H1 (cell line): ENCODE measurements at regions not wholly inside any gene's neighbourhood (a gene's known extent, or its start where the extent isn't known, plus 50 kb on each side); places are given as distances from the start of the nearest gene placed in this dataset.

Source experiments
- CTCF ChIA-PET: fragments of 300-600 bp; sonication (Branson Sonifier 250); formaldehyde crosslinking; loops from one replicate; lab custom pipeline; 2021; ENCODE audit not compliant: partially characterized antibody; lab: Charles Lee
- POLR2A ChIA-PET: fragments of 300-600 bp; sonication (Branson Sonifier 250); formaldehyde crosslinking; loops from one replicate; lab custom pipeline; 2021; ENCODE audit warnings: inconsistent platforms; ENCODE audit not compliant: partially characterized antibody; lab: Charles Lee
- DNase-seq, 2 experiments: peaks; one replicate each; pipeline versions ENCODE4 v3.0.0 to v3.0.0-alpha.2; 2010 to 2022; ENCODE audit warnings: low spot score in 2 of 2, low read depth in 1 of 2, mixed read lengths in 1 of 2
- FAIRE-seq: peaks from 2 replicates; lab custom pipeline; 2011; peaks lifted over from hg19 to GRCh38; lab: Jason Lieb, UNC
- H2AFZ ChIP-seq: 2 replicates; pipeline ENCODE4 v1.8.1; 2012; ENCODE audit warnings: low read length, inconsistent platforms
- H2AK5ac ChIP-seq: 2 replicates; pipeline ENCODE4 v1.6.1; 2013; ENCODE audit warnings: low read depth, low read length
- H2BK120ac ChIP-seq: replicated peaks from 2 replicates; pipeline ENCODE3; 2013; ENCODE audit warnings: low read depth, low read length, inconsistent platforms
- H2BK12ac ChIP-seq: 2 replicates; pipeline ENCODE4 v1.6.1; 2013; ENCODE audit warnings: low read depth, low read length
- H2BK15ac ChIP-seq: 2 replicates; pipeline ENCODE4 v1.6.1; 2013; ENCODE audit warnings: low read length
- H2BK20ac ChIP-seq: 2 replicates; pipeline ENCODE4 v1.6.1; 2013; ENCODE audit warnings: low read length
- H2BK5ac ChIP-seq: 2 replicates; pipeline ENCODE4 v1.6.1; 2013; ENCODE audit warnings: low read depth, low read length
- H3K14ac ChIP-seq: 2 replicates; pipeline ENCODE4 v1.6.1; 2013; ENCODE audit warnings: inconsistent platforms; ENCODE audit not compliant: insufficient read length
- H3K18ac ChIP-seq: 2 replicates; pipeline ENCODE4 v1.6.1; 2013; ENCODE audit warnings: low read length; ENCODE audit errors: extremely low read depth
- H3K23ac ChIP-seq: 2 replicates; pipeline ENCODE4 v1.6.1; 2013; ENCODE audit warnings: inconsistent platforms; ENCODE audit not compliant: insufficient read length
- H3K23me2 ChIP-seq: 2 replicates; pipeline ENCODE4 v1.6.1; 2013; ENCODE audit warnings: low read depth, low read length
- H3K27ac ChIP-seq: 2 replicates; pipeline ENCODE4 v1.6.1; 2011; ENCODE audit warnings: low read depth, low read length, inconsistent platforms
- H3K27me3 ChIP-seq, 4 experiments: replicated peaks in 1 of 4; 1 replicate in 1 of 4; 2 replicates in 3 of 4; pipeline versions ENCODE4 v1.6.1 to v1.8.1; 2011 to 2013; ENCODE audit warnings: low read length in 3 of 4, mild to moderate bottlenecking in 3 of 4, inconsistent platforms in 2 of 4, mixed read lengths in 2 of 4, moderate library complexity in 1 of 4; ENCODE audit not compliant: control insufficient read depth in 3 of 4, insufficient read depth in 3 of 4; ENCODE audit errors: extremely low read depth in 1 of 4
- H3K36me3 ChIP-seq, 4 experiments: 2 replicates each; pipeline versions ENCODE4 v1.6.1 to v1.8.1; 2011 to 2013; ENCODE audit warnings: mild to moderate bottlenecking in 4 of 4, low read length in 3 of 4, moderate library complexity in 2 of 4, control low read depth in 1 of 4, inconsistent platforms in 1 of 4; ENCODE audit not compliant: insufficient read depth in 4 of 4, control insufficient read depth in 2 of 4
- H3K4ac ChIP-seq: replicated peaks from 2 replicates; pipeline ENCODE3; 2013; ENCODE audit warnings: low read length, low read depth, mixed read lengths, inconsistent platforms; ENCODE audit not compliant: insufficient read length
- H3K4me1 ChIP-seq, 4 experiments: replicated peaks in 1 of 4; 1 replicate in 1 of 4; 2 replicates in 3 of 4; pipeline versions ENCODE4 v1.6.1 to v1.8.1; 2011 to 2013; ENCODE audit warnings: low read length in 3 of 4, inconsistent platforms in 2 of 4, mixed read lengths in 1 of 4; ENCODE audit not compliant: insufficient read depth in 4 of 4, control insufficient read depth in 3 of 4
- H3K4me2 ChIP-seq, 2 experiments: 2 replicates each; pipeline versions ENCODE4 v1.6.1 to v1.8.1; 2011 to 2013; ENCODE audit warnings: low read depth in 2 of 2, low read length in 2 of 2, control low read depth in 1 of 2, inconsistent platforms in 1 of 2, mild to moderate bottlenecking in 1 of 2; ENCODE audit not compliant: insufficient read depth in 1 of 2
- H3K4me3 ChIP-seq, 4 experiments: fragments of 200-600, 300-600 bp in 1 of 4; sonication (generic), shearing (Covaris generic), sonication (Bioruptor Twin) in 1 of 4; 2 replicates each; pipeline versions ENCODE4 v1.5.1 to v1.8.1; 2011 to 2016; ENCODE audit warnings: low read length in 4 of 4, low read depth in 3 of 4, control low read depth in 2 of 4, inconsistent platforms in 2 of 4, mild to moderate bottlenecking in 2 of 4, mixed read lengths in 1 of 4, moderate library complexity in 1 of 4; ENCODE audit not compliant: insufficient read depth in 2 of 4; ENCODE audit errors: extremely low read depth in 1 of 4
- H3K56ac ChIP-seq: replicated peaks from 2 replicates; pipeline ENCODE3; 2013; ENCODE audit warnings: low read depth, mild to moderate bottlenecking, mixed read lengths, low read length, inconsistent platforms; ENCODE audit not compliant: insufficient read length
- H3K79me1 ChIP-seq: 2 replicates; pipeline ENCODE4 v1.6.1; 2013; ENCODE audit warnings: low read depth, low read length, control low read depth
- H3K79me2 ChIP-seq, 2 experiments: 2 replicates each; pipeline versions ENCODE4 v1.6.1 to v1.8.1; 2012 to 2013; ENCODE audit warnings: low read length in 2 of 2, mild to moderate bottlenecking in 2 of 2, inconsistent platforms in 1 of 2; ENCODE audit not compliant: insufficient read depth in 2 of 2, control insufficient read depth in 1 of 2
- H3K9ac ChIP-seq, 4 experiments: replicated peaks in 1 of 4; 1 replicate in 1 of 4; 2 replicates in 3 of 4; pipeline versions ENCODE4 v1.6.1 to v1.8.1; 2011 to 2013; ENCODE audit warnings: low read depth in 3 of 4, low read length in 3 of 4, control low read depth in 2 of 4, mild to moderate bottlenecking in 2 of 4, moderate library complexity in 2 of 4, inconsistent platforms in 1 of 4; ENCODE audit errors: extremely low read depth in 1 of 4
- H3K9me3 ChIP-seq, 2 experiments: 2 replicates each; pipeline versions ENCODE4 v1.6.1 to v1.8.1; 2012 to 2013; ENCODE audit warnings: mild to moderate bottlenecking in 2 of 2, moderate library complexity in 2 of 2, control low read depth in 1 of 2, inconsistent platforms in 1 of 2, low read depth in 1 of 2, low read length in 1 of 2, mixed read lengths in 1 of 2; ENCODE audit not compliant: insufficient read depth in 2 of 2
- H4K20me1 ChIP-seq, 2 experiments: replicated peaks in 1 of 2; 2 replicates each; pipeline versions ENCODE3 to v1.8.1; 2011 to 2013; ENCODE audit warnings: inconsistent platforms in 2 of 2, low read length in 2 of 2, mild to moderate bottlenecking in 1 of 2; ENCODE audit not compliant: insufficient read depth in 2 of 2, control insufficient read depth in 1 of 2
- H4K5ac ChIP-seq: 2 replicates; pipeline ENCODE4 v1.6.1; 2013; ENCODE audit warnings: low read length, low read depth, mixed read lengths, inconsistent platforms; ENCODE audit not compliant: insufficient read length
- H4K8ac ChIP-seq: 2 replicates; pipeline ENCODE4 v1.8.0; 2013; ENCODE audit warnings: mild to moderate bottlenecking, moderate library complexity, low read length, inconsistent platforms; ENCODE audit not compliant: insufficient read depth; ENCODE audit errors: extremely low read depth
- H4K91ac ChIP-seq: replicated peaks from 2 replicates; pipeline ENCODE3; 2013; ENCODE audit warnings: low read length, mixed read lengths, inconsistent platforms; ENCODE audit not compliant: insufficient read length
- ATF2 ChIP-seq: IDR thresholded peaks from 2 replicates; pipeline ENCODE4 v1.6.1; 2012; ENCODE audit warnings: low read length, inconsistent platforms
- CHD2 ChIP-seq: IDR thresholded peaks from 2 replicates; pipeline ENCODE4 v1.6.1; 2012; ENCODE audit warnings: low read length, improper control_type of control experiment
- CREB1 ChIP-seq: IDR thresholded peaks from 2 replicates; pipeline ENCODE4 v1.6.1; 2012; ENCODE audit warnings: inconsistent platforms
- CTCF ChIP-seq, 3 experiments: IDR thresholded peaks; 1 replicate in 2 of 3; 2 replicates in 1 of 3; pipeline versions ENCODE4 v1.5.1 to v1.6.1; 2011; ENCODE audit warnings: low read length in 3 of 3, mild to moderate bottlenecking in 3 of 3, inconsistent platforms in 2 of 3, low read depth in 1 of 3, moderate library complexity in 1 of 3; ENCODE audit not compliant: insufficient read depth in 1 of 3; ENCODE audit errors: control extremely low read depth in 1 of 3
- HDAC2 ChIP-seq, 2 experiments: fragments of 300-600 bp in 1 of 2; sonication (generic) in 1 of 2; IDR thresholded peaks; 2 replicates each; pipeline ENCODE4 v1.6.1; 2011 to 2012; ENCODE audit warnings: low read depth in 2 of 2, low read length in 2 of 2, mild to moderate bottlenecking in 2 of 2, moderate library complexity in 2 of 2, borderline replicate concordance in 1 of 2, inconsistent platforms in 1 of 2
- POLR2AphosphoS5 ChIP-seq: IDR thresholded peaks from 2 replicates; pipeline ENCODE4 v1.6.1; 2011; ENCODE audit warnings: low read depth, low read length
- SIX5 ChIP-seq: IDR thresholded peaks from 2 replicates; pipeline ENCODE4 v1.6.1; 2011; ENCODE audit warnings: mild to moderate bottlenecking, low read depth, low read length
- SP1 ChIP-seq: IDR thresholded peaks from 2 replicates; pipeline ENCODE4 v1.6.1; 2011; ENCODE audit warnings: low read depth, low read length
- TBP ChIP-seq: IDR thresholded peaks from 2 replicates; pipeline ENCODE4 v1.6.1; 2011; ENCODE audit warnings: low read depth, low read length, improper control_type of control experiment
- WGBS, 2 experiments: shearing (Covaris generic) in 1 of 2; methylation state at CpG; one replicate each; pipeline versions ENCODE4 v1.1.6 to v1.1.7; 2013 to 2015; ENCODE audit warnings: low lambda C conversion rate in 2 of 2, mixed read lengths in 2 of 2, inconsistent platforms in 1 of 2, low coverage in 1 of 2, missing lambda C conversion rate in 1 of 2; ENCODE audit not compliant: insufficient replicate concordance in 2 of 2, insufficient coverage in 1 of 2, insufficient read length in 1 of 2; ENCODE audit errors: extremely low coverage in 1 of 2, missing lambda C conversion rate in 1 of 2; 5-methylcytosine and 5-hydroxymethylcytosine counted together
- TF ChIP-seq, protein P1 (sequence below): IDR thresholded peaks from 2 replicates; pipeline ENCODE4 v1.6.1; 2011; ENCODE audit warnings: low read depth, mild to moderate bottlenecking, low read length; ENCODE audit not compliant: insufficient read depth

GRCh38 chr2:217353591-217353990 is 493.7 kb upstream of the TNP1 start:
- Histone ChIP-seq H2BK5ac (no peak overlapping the region), H3K79me2 (no peaks in the 10 kb centered on the region), H3K36me3 (no peaks in the 10 kb centered on the region), H3K14ac (no peak overlapping the region), H3K4ac (no peak overlapping the region), H3K4me2 (no peak overlapping the region), H3K27me3 (no peaks in the 10 kb centered on the region; a peak in 1 of 7 replicates), H2BK20ac (no peak overlapping the region), H3K23ac (no peak overlapping the region), H4K8ac (no peak overlapping the region), H4K91ac (no peak overlapping the region), H3K9ac (no peak overlapping the region), H3K4me3 (no peak overlapping the region), H3K27ac (no peak overlapping the region), H3K18ac (no peak overlapping the region), H4K5ac (no peak overlapping the region), H3K4me1 (peaks cover 0 to 4% (median 0%) of the 10 kb centered on the region in 4 experiments; a peak in 2 of 7 replicates), H2BK15ac (no peak overlapping the region), H3K56ac (no peak overlapping the region), H2AK5ac (no peak overlapping the region), H3K79me1 (no peaks in the 10 kb centered on the region), H2BK120ac (no peak overlapping the region), H2AFZ (no peak overlapping the region), H3K23me2 (no peaks in the 10 kb centered on the region), H2BK12ac (no peak overlapping the region), H4K20me1 (no peaks in the 10 kb centered on the region), H3K9me3 (no peaks in the 10 kb centered on the region)
- CTCF ChIA-PET: interaction anchor here (1.0 kb wide), 1 partner anchor 297 kb away, joined by 3 read pairs; no protein-coding TSS in a partner anchor
- FAIRE-seq (no peak), DNase-seq (no peak)
- POLR2A ChIA-PET: no interaction called here
- WGBS, 2 experiments: 87% methylated on average over 4 of the region's 4 CpGs; no CpG with 5 or more reads in 1 of the 2 experiments
- TF ChIP-seq CREB1 (no peak), TBP (no peak), ATF2 (no peak), SIX5 (no peak), CHD2 (no peak), POLR2AphosphoS5 (no peak), HDAC2 (IDR thresholded peaks at IDR 0.05; ENCODE audit: borderline replicate concordance in 1 of 2, low read depth in 2 of 2, low read length in 2 of 2) (no peak), CTCF (IDR thresholded peaks at IDR 0.05; ENCODE audit: control extremely low read depth in 1 of 3, insufficient read depth in 1 of 3, low read depth in 1 of 3, low read length in 3 of 3) (no peak), SP1 (no peak)
- TF ChIP-seq, protein P1, sequence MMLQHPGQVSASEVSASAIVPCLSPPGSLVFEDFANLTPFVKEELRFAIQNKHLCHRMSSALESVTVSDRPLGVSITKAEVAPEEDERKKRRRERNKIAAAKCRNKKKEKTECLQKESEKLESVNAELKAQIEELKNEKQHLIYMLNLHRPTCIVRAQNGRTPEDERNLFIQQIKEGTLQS: no peak
